SK-N-MC (cell line): ENCODE measurements at regions not wholly inside any gene's neighbourhood (a gene's known extent, or its start where the extent isn't known, plus 50 kb on each side); places are given as distances from the start of the nearest gene placed in this dataset.

ENCODE experiments used
- EZH2 ChIP-seq: fragments of 200-600 bp; sonication (generic); IDR thresholded peaks from one replicate; pipeline ENCODE4 v1.6.1; 2017; ENCODE audit warnings: antibody characterized with exemption
- FOXP2 ChIP-seq: optimal IDR thresholded peaks from 2 replicates; pipeline ENCODE3; 2011; ENCODE audit warnings: mild to moderate bottlenecking, moderate library complexity; ENCODE audit not compliant: insufficient read depth; ENCODE audit errors: extremely low read length, control extremely low read depth

DNA sequence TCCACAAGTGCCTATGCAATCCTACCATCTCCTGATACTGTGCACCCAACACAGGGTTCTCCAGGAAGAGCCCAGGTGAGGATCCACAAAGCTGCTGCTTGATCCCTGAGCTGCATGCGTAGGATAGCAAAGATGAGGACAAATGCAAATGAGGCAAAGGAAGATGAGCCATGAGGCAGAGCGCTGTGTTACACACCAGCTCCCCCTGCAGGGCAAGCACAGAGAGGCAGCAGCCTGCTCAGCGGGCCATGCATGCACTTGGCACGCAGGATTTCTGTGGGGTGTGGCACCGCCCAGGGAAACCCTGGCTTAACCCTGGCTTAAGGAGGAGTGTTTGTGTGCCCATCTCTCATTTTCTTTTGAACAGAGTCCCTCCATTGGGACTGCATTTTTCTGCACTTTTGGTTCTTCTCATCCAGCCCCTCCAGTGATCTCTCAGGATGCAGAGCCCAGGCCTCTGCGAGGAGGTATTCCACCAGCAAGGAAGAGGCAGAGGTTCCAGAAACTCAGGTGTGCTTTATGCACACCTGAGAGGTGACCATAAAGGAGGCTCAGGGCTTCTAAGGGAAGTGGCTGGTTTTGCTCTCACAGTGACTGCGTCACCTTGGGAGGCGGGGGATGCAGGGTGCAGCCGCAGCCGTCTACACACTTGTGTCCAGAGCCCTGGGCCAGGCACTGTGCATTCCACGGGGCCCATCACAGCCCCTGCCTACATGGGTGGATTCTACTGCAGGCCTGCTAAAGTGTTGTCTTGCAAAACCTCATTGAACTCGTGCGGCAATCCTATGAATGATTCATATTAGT, 973.3 kb upstream of the TMEM132C start:
- no peak for TF ChIP-seq EZH2
- TF ChIP-seq FOXP2 = no peak
